SH-SY5Y (cell line): ENCODE measurements at regions not wholly inside any gene's neighbourhood (a gene's known extent, or its start where the extent isn't known, plus 50 kb on each side); places are given as distances from the start of the nearest gene placed in this dataset.

ENCODE experiments used
- GATA2 ChIP-seq: IDR thresholded peaks from 2 replicates; pipeline ENCODE4 v1.6.1; 2011; ENCODE audit warnings: mild to moderate bottlenecking, low read depth, low read length
- GATA3 ChIP-seq: IDR thresholded peaks from 2 replicates; pipeline ENCODE4 v1.6.1; 2011; ENCODE audit warnings: low read depth, mild to moderate bottlenecking, low read length, moderate library complexity

GRCh38 chr7:155219947-155220769 lies 77.5 kb upstream of the INSIG1 start:
- no peak for TF ChIP-seq GATA3
- TF ChIP-seq GATA2 = no peak
